ENCODE measurements at regions not wholly inside any gene's neighbourhood (a gene's known extent, or its start where the extent isn't known, plus 50 kb on each side); places are given as distances from the start of the nearest gene placed in this dataset.
"Not testable (repeated sequence)": the region's sequence is repeated elsewhere in the genome, so short reads cannot be mapped to it uniquely, and the experiment has no call there.

DNA sequence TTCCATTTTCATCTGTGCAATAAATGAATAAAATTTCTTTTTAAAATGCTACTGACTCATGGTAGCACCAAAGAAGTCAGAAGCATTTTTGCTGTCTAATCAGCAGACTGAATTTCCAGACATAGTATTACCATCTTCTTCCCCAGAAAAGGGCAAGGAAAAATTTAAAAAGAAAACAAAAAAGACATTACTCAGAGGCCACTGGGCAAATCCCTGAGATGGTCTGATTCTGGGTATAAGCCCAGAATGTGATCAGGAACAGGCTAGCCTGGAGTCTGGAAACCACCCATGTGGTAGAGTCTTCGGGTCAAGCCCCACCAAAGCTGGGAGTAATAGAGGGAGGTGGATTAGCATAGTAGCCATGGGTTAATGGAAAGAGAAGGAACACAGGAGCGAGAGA, 342.8 kb downstream of the FBXW7 start:
- no peak for DNase-seq (ENCODE audit: low spot score)

DNA sequence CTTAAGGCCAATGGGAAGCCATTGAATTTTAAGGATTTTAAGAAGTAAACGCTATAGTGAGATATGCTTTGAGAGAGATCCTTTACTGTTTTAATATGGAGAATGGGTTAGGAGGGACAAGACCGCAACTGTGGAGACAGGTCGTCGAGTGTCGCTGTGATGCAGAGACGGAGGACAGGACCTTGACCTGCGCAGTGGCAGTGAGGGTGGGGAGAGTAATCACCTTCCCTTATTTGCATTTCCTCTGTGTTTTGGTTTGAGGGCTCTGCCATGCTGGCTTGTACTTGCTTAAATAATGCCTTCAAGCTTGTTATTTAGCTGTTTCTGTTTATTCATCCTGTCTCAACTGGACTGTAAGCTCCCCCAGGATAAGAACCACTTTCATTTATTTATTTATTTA, 345.0 kb downstream of the FBXW7 start:
- no peak for DNase-seq (ENCODE audit: low spot score)

DNA sequence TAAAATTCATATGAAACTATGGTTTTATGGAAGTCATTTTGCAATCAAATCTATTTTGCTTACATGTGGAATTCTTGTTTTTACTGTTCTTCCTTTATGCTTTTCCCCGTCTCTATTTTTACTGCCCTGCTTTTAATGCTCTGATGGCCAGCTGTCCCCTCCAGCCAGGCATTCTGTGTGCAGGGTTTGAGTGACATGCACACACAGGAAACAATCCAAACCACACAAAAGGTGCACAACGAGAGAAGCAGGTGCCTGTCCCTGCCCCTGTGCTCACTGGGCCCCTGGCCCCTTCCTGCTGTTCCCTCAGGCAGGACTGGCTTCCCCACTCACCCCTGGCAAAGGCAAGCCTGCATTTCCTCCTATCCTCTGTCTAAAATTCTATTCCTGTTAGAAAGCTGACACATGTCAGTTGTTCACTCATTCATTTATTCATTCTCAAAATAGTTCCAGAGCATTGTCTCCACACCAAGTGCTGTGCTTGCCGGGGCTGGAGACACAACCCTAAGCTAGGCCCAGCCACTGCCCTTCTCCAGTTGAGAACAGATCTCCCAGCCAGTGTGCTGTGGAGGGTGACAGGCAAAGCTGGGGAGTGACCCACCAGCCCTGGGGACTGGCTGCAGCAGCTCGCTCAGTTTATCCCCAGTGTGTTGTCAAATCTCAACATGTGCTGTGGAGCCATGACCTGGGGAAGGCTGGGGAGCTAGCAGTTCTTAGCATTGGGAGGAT, 346.3 kb downstream of the FBXW7 start:
- DNase-seq (ENCODE audit: low spot score), result no peak

DNA sequence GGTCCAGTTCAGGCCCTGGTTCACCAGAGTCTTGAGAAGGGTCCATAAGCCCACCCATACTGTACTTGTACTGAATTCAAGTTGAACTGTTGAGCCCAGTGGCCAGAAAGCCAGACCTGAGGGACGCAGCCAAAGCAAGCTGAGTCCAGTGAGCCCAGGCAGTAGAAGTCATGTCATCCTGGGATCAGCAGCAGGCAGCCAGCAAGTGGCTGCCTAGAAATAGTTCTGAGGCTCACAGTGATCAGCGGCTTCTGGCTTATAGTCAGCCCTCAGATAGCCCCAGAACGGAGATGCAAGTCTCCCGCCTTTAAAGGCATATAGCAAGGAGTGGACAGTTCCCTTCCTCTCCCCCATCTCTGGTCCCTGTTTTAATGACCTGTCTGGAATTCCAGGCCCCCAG, 347.1 kb downstream of the FBXW7 start:
- no peak for DNase-seq (ENCODE audit: low spot score)

DNA sequence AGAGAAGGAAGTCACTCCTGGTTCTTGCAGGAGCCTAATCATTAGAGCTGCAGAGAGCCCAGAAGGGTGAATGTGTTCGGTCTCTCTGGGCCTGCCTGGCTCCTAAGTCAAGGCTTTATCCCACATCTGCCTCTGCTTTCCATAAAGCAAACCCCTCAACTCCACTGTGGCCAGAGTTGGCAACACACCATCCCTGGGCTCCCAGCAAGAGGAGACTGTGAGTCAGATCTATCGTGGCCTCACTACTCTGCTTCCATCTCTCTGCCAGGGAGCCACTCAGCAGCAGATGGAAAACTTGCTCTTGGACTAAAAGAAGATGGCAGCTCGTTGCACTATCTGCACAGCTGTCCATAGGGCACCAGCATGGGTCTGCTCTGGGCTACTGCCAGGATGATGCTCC, 348.2 kb downstream of the FBXW7 start:
- no peak for DNase-seq (ENCODE audit: low spot score)

DNA sequence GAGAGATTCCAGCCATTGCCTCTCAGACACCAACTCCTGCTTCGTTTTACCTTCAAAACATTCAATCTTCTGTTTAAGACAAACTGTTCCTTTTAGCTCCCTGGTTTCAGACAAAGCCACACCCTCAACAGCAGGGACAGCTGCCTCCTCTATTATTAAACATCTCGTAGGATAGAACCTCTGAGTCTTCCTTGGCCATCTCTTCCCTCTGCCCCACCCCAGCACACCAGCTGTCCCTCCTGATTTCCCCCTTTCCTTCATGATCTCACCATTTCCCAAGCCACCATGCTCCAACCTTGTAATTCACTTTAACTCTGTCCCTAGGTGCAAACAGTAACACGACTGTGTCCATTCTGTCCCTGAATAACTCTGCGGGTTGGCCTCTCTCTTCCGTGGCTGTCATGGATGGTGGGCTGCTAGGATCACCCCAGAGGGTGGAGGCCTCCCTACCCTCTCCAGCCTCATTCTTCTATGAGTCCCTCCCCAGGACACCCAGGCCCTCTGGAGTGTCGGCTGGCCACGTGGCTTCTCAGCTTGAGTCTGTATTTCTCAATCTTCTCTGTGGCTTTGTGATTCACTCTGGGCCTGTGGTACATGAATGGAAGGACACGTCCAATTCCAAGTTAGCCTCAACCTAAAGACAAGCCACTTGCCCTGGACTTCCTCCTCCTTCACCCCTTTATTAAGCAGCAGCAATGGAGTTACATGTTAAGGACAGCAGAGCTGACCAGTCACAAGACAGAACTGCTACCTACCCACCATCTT, 349.9 kb downstream of the FBXW7 start:
- no peak for DNase-seq (ENCODE audit: low spot score)

DNA sequence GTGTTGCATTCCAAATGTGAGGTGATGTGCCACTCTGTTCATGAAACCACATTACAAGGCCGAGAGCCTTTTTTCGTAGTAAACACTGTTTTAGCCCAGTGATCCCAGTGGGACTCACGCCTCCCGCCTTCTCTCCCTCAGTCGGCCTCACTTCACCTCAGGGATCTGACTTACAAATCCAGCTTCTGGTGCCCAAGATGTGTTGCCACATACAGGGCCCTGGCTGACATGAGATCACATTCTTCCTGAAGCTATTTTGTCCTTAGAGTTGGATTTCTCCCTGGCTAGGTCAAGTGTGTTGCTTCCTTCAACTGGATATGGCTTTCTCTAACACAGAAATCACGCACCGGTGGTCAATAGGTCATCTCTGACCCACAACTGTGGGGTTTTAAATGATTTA, 354.7 kb downstream of the FBXW7 start:
- no peak for DNase-seq (ENCODE audit: low spot score)

DNA sequence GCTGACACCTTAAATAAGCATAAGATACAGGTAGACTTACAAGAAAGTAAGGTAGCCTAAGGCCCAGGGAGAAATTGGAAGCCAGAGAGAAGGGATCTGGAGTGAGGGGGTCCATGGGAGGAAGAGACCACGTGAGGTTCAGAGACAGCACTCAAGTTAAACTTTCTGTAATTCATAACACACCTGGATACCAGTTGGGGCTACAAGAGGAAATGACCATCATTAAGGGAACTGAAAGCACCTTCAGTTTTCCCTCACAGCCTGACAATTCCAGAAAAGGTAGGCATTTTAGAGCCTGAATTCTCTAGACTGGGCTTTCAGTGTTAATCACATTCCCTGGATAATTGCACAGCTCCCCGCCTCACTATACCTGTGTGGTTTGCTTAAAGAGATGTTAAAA, 355.5 kb downstream of the FBXW7 start:
- no peak for DNase-seq (ENCODE audit: low spot score)

DNA sequence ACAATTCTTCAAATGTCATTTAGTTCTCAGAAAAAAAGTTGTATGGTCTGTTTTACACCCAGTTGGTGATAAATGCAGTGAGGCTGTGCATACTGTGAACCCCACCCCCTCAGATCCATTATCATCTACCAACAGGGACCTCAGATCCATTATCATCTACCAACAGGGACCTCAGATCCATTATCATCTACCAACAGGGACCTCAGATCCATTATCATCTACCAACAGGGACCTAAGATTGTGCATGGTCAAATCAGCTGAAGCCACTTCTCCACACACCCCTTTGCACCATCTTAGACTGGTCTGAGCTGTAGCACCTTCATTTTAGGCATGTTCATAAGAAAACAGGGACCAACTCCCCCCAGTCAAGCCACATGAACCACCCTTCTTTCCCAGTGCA, 358.4 kb downstream of the FBXW7 start:
- not testable (repeated sequence) for DNase-seq (ENCODE audit: low spot score)

DNA sequence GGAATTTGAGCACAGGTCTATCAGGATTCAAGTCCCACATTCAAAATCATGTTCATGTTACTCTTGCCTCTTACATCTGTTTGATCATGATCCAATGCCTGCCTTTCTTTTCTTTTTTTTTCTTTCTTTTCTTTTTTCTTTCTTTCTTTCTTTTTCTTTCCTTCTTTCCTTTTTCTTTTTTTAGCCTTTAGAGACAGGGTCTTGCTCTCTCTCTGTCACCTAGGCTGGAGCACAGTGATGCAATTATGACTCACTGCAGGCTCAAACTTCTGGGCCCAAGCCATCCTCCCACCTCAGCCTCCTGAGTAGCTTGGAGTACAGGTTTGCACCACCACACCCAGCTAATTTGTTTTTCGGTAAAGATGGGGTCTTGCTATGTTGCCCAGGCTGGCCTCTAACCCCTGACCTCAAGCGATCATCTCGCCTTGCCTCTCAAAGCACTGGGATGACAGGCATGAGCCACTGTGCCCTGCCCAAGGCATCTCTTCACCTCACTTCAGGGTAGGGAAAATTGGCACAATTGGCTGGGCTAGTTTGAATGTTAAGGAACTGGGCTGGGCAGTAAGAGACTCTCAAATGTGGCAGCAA, 359.2 kb downstream of the FBXW7 start:
- DNase-seq (ENCODE audit: low spot score), result no peak

DNA sequence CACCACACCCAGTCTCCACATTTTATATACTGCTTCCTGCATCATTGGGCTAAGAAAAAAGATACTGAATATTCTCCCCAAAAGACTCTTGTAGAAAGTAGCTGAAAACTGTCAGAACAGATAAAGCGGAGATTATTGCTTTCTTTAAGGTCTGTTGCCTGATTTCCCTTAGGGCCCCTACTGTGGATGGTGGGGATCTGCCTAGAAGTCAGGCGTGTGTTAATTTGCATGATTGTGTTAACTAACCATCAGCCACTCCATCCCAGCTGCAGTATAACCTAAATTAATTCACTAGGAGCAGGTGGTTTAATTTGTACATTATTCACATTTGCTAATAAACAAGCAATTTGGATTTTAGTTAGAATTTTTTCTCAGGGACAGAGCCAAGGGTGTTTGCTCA, 360.3 kb downstream of the FBXW7 start:
- no peak for DNase-seq (ENCODE audit: low spot score)

DNA sequence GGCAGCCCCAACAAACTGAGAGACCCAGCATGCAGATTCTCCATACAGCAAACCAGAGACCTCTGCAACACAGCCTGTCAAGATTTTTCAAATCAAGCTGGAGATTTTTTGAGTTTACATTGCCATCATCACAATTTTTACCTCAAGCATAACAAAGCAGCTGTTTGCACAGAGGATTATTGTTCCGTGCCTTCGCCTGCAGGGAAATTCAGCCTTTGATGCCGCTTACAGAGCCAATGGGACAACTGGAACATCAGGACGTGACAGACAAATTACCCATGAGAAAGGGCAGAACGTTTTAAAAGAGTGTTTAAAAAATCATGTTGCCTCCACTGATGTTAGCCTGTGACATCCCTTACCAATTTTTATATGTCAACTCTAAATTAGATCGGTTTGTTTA, 363.7 kb downstream of the FBXW7 start:
- DNase-seq (ENCODE audit: low spot score), result no peak

DNA sequence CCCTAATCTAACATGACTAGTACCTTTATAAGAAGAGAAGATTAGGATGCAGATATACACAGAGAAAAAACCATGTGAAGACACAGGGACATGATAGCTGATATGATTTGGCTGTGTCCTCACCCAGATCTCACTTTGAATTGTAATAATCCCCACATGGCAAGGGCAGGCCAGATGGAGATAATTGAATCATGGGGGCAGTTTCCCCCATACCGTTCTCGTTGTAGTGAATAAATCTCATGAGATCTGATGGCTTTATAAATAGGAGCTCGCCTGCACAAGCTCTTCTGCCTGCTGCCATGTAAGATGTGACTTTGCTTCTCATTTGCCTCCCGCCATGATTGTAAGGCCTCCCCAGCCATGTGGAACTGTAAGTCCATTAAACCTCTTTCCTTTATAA, 364.3 kb downstream of the FBXW7 start:
- no peak for DNase-seq (ENCODE audit: low spot score)

DNA sequence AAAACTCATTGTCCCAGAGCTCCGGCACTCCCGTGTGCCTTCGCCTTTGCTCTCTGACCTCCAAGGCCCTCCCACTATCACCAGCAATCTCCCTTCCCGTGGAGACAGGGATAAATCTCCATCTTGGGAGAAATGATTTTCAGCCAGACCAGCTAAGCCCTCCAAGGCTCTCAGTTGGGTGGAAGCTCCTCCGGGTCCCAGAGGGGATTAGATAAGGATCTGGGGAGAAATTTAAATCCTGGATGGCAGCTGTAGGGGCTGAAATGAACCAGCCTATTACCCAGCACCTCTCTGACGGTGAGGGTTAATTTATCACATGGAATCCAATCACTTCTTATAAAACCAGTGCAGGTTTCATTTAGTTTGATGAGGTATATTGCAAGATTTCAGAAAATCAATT, 366.2 kb downstream of the FBXW7 start:
- no peak for DNase-seq (ENCODE audit: low spot score)

DNA sequence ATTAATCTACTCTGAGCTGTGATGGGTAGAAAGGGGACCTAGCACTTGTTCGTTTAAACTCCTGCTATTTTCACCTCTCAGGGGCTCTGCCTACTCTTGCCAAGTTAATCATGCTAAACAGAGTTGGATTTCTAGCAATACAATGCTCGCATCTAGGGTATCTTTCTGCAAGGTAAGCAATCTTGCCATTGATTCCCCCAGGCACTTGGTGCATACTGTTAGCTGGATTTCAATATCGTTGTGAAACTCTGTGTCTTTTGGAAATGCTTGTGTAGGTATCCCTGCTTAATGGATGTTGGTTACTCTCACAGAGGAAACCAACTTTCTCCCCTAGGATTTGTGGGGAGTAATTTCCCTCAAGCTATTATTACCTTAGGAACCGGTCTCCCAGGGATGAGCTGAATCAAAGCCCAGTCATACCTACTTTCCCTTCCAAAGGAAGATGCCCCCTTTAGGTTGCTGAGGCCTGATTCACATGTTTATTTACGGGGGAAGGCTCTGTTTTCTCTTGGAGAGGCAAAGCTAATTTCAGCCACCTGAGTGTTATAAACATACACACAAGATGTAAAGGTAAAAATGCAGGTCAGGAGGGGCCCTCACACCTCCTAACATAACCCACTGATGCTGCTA, 366.8 kb downstream of the FBXW7 start:
- DNase-seq (ENCODE audit: low spot score), result no peak

DNA sequence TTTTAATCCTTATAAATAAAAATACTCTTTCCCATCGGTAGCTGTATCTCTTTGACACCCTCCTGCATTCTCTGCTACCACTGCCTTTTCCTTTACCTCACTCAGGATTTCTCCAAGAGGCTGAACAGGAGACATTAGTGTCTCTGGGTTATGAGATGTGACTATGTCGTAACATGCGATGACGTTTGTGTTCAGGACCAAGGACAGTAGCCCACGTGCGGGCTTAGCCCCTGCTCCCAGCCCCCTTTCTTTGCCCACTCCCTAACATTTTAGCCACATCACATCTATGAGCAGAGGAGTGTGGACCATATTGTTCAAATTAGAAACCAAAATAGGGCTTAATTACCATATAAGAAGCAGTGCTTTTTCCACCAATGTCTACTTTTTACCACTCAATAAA, 369.3 kb downstream of the FBXW7 start:
- DNase-seq (ENCODE audit: low spot score), result no peak

DNA sequence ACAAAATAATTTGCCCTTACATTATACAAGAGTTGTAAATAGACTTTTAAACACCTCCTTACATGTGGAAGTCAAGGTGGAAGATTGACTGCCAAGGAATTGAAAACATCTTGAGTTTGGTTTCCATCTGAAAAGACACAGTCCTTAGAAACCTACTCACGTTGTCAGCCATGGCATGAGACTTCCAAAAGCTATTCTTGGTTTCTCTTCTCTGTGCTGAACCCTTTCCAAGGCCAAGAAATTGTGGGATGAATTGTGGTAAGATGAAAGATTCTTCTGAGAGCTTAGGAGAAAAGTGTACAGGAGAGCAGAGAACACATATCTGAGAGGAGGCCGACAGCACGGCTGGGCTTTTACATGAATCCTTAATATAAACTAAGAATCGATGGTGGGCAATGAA, 370.0 kb downstream of the FBXW7 start:
- DNase-seq (ENCODE audit: low spot score), result no peak

DNA sequence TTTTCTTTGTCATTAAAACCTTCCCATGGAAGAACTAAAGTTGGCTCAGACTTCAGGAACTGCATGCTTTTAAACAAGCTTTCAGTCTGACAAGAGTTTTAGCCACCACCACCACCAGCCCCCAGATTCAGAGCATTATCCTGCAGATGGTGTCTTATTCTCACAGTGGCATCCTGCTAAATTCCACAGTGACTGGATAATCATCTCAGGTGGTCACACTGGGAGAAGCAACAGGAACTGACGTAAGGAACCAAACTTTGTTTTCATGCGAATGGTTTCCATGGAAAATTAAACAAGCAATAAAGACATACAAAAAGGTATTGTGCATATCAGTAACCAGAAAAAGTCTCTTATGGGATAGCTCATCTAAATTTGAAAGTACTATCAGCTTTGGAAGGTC, 370.7 kb downstream of the FBXW7 start:
- DNase-seq (ENCODE audit: low spot score), result no peak

DNA sequence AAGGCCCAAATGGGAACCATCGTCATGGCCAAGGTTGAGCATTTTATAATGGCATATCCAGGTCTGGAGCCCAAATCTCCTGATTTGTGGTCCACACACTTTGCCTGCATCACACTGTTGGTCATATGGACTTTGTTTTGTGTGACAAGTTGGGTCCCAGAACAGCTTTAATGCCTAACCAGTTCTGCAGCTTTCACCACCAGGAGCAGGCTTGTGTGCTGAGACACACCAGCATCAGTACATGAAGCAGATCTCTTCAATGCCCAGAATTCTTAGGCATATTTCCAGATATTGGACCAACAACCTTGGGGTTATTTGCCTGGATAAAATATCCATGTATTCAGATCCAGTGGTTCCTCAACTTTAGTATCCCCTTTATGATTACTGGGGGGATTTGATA, 371.3 kb downstream of the FBXW7 start:
- DNase-seq (ENCODE audit: low spot score), result no peak

DNA sequence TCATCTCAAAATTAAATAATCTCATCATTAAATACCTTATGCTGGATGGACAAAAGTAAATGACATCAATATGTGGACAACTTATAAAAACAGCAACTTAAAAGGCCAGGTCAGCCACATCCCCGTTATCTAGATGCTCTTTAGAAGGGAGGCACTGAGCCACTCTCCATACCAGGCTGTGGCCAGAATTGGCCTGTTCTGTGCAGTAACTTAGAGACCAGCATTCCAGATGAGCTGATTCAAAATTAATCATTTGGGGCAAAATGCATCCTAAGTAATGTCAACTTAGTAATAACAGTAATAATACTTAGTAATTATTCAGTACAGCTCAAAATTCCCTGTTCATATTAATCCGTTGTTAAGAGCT, 373.6 kb downstream of the FBXW7 start:
- no peak for DNase-seq (ENCODE audit: low spot score)

DNA sequence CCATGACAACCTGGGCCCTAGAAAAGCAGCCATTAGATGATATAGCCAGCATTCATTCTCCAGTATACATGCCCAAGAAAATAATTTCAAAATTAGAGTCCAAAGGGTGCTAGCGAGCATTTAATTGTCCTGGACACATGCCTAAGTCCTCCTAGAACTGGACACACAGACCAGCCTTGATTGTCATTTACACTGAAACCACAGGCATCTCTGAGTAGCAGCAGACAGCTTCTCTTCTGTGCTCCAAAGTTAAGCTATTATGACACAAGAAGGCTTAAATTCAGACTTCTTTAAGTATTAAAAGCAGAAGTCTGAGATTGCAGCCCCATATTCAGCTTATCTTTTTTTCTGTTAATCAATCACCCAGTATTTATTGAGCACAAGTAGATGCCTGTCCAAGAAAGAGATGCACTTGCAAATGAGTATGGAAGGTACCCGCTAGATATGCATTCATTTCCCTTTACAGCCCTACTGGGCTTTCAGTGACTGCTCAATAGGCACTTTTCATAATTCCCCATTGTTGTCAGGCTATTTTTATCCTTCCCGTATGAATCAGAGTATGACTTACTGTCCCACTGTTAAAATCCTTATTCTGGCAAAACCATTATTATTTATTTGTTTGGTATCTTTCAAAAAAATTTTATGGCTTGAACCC, 374.1 kb downstream of the FBXW7 start:
- no peak for DNase-seq (ENCODE audit: low spot score)

DNA sequence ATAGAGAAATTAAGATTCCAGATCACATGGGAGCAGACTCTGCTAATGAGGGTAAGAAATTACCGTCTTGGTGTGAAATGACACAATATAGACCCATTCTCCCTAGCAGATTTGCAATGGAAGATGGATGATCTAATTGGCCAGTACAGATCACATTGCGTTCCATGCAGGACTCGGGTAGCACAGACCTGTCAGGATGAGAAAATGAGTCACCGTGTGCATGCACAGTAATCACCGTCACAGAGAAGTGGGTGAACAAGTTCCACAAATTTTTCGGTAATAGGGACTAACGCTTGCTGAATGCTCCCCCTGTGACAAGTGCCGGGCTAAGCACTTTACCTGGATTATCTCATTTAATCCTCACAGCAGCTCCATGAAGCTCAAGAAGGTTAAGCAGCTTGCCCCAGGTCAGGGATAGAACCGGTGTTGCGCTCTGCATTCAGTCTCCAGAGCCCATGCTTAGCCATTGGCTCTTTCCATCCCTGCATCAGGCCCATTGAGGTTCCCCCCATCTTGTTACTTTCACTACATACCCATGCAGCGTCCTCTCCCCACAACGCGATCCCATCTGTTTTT, 375.6 kb downstream of the FBXW7 start:
- DNase-seq (ENCODE audit: low spot score), result no peak
